Activated T-cell treated with anti-CD3 and anti-CD28 coated beads, Interleukin-2, amount 50 U/mL, for 72 hours (primary cell): ENCODE measurements at regions not wholly inside any gene's neighbourhood (a gene's known extent, or its start where the extent isn't known, plus 50 kb on each side); places are given as distances from the start of the nearest gene placed in this dataset.

Experiments used
- ATAC-seq, 2 donors: fragments of 150-1000 bp; cut with Tn5 transposase; replicated peaks in 1 of 2; 2 replicates each; pipeline ENCODE4 v1.10.0; 2021; ENCODE audit warnings: moderate library complexity in 2 of 2, mild to moderate bottlenecking in 1 of 2
- DNase-seq, 2 donors: peaks; one replicate each; pipeline ENCODE4 v3.0.0; 2021 to 2022; ENCODE audit warnings: mixed read lengths in 1 of 2
- H3K27ac Mint-ChIP-seq: one replicate; pipeline ENCODE4 v1.8.0; 2022; ENCODE audit warnings: mild to moderate bottlenecking, moderate library complexity, mixed read lengths
- H3K27me3 Mint-ChIP-seq: one replicate; pipeline ENCODE4 v1.8.0; 2022; ENCODE audit warnings: low read depth, mixed read lengths
- H3K36me3 Mint-ChIP-seq, 2 donors: one replicate each; pipeline ENCODE4 v1.8.0; 2022; ENCODE audit warnings: mixed read lengths in 2 of 2, mild to moderate bottlenecking in 1 of 2; ENCODE audit not compliant: insufficient read depth in 2 of 2
- H3K4me1 Mint-ChIP-seq: one replicate; pipeline ENCODE4 v1.8.0; 2022; ENCODE audit warnings: low read depth, mixed read lengths
- H3K4me3 Mint-ChIP-seq, 2 donors: one replicate each; pipeline ENCODE4 v1.8.0; 2022; ENCODE audit warnings: mild to moderate bottlenecking in 2 of 2, mixed read lengths in 2 of 2, moderate library complexity in 2 of 2
- H3K9me3 Mint-ChIP-seq, 2 donors: one replicate each; pipeline ENCODE4 v1.8.0; 2022; ENCODE audit warnings: mixed read lengths in 2 of 2

- no peak overlapping the region for H3K27ac Mint-ChIP-seq
- peaks cover 0 to 3% of the 10 kb centered on the region in 2 donors for H3K9me3 Mint-ChIP-seq
- ATAC-seq (no peak), DNase-seq (no peak)
- H3K27me3 Mint-ChIP-seq = no peaks in the 10 kb centered on the region
- peaks cover 0 to 3% of the 10 kb centered on the region in 2 donors for H3K36me3 Mint-ChIP-seq
- no peak overlapping the region for H3K4me3 Mint-ChIP-seq
- no peaks in the 10 kb centered on the region for H3K4me1 Mint-ChIP-seq
These were observed 94.1 kb upstream of the ST8SIA3 start for GRCh38 chr18:57258131-57258777.

- H3K36me3 Mint-ChIP-seq = no peaks in the 10 kb centered on the region
- H3K27ac Mint-ChIP-seq = no peak overlapping the region
- DNase-seq (no peak), ATAC-seq (no peak)
- no peak overlapping the region for H3K4me3 Mint-ChIP-seq
- no peaks in the 10 kb centered on the region for H3K9me3 Mint-ChIP-seq
- H3K27me3 Mint-ChIP-seq = no peaks in the 10 kb centered on the region
- H3K4me1 Mint-ChIP-seq = no peaks in the 10 kb centered on the region
These were observed 84.9 kb upstream of the ST8SIA3 start for GRCh38 chr18:57267368-57267925.

- H3K27me3 Mint-ChIP-seq = no peaks in the 10 kb centered on the region
- H3K4me3 Mint-ChIP-seq = no peak overlapping the region
- H3K36me3 Mint-ChIP-seq = no peaks in the 10 kb centered on the region
- DNase-seq (no peak), ATAC-seq (no peak)
- H3K27ac Mint-ChIP-seq = no peak overlapping the region
- H3K9me3 Mint-ChIP-seq = no peaks in the 10 kb centered on the region
- H3K4me1 Mint-ChIP-seq = no peaks in the 10 kb centered on the region
These were observed 82.6 kb upstream of the ST8SIA3 start for GRCh38 chr18:57269756-57270155.

- H3K4me3 Mint-ChIP-seq = no peak overlapping the region
- ATAC-seq (no peak), DNase-seq (no peak)
- no peaks in the 10 kb centered on the region for H3K9me3 Mint-ChIP-seq
- H3K27ac Mint-ChIP-seq = no peak overlapping the region
- no peaks in the 10 kb centered on the region for H3K36me3 Mint-ChIP-seq
- no peaks in the 10 kb centered on the region for H3K27me3 Mint-ChIP-seq
- H3K4me1 Mint-ChIP-seq = no peaks in the 10 kb centered on the region
These were observed 82.2 kb upstream of the ST8SIA3 start for GRCh38 chr18:57270156-57270555.

- H3K9me3 Mint-ChIP-seq = peaks cover 0 to 1% of the 10 kb centered on the region in 2 donors
- H3K4me1 Mint-ChIP-seq = no peaks in the 10 kb centered on the region
- H3K4me3 Mint-ChIP-seq = no peak overlapping the region
- H3K36me3 Mint-ChIP-seq = no peaks in the 10 kb centered on the region
- no peak for ATAC-seq
- no peak overlapping the region for H3K27ac Mint-ChIP-seq
- DNase-seq = no peak
- peaks cover 11% of the 10 kb centered on the region for H3K27me3 Mint-ChIP-seq
These were observed 79.2 kb upstream of the ST8SIA3 start for GRCh38 chr18:57273194-57273593.

- peaks cover 0 to 1% of the 10 kb centered on the region in 2 donors for H3K9me3 Mint-ChIP-seq
- DNase-seq = no peak
- no peaks in the 10 kb centered on the region for H3K4me1 Mint-ChIP-seq
- H3K27ac Mint-ChIP-seq = no peak overlapping the region
- peaks cover 11% of the 10 kb centered on the region for H3K27me3 Mint-ChIP-seq
- no peak for ATAC-seq
- H3K4me3 Mint-ChIP-seq = no peak overlapping the region
- H3K36me3 Mint-ChIP-seq = no peaks in the 10 kb centered on the region
These were observed 77.2 kb upstream of the ST8SIA3 start for GRCh38 chr18:57275111-57275510.

GRCh38 chr18:57276829-57277228 lies 75.5 kb upstream of the ST8SIA3 start:
- H3K4me3 Mint-ChIP-seq = no peak overlapping the region
- H3K4me1 Mint-ChIP-seq = no peaks in the 10 kb centered on the region
- H3K27me3 Mint-ChIP-seq = peaks cover 11% of the 10 kb centered on the region

GRCh38 chr18:57278933-57279332 lies 73.4 kb upstream of the ST8SIA3 start:
- H3K9me3 Mint-ChIP-seq = peaks cover 0 to 4% of the 10 kb centered on the region in 2 donors
- H3K4me3 Mint-ChIP-seq = no peak overlapping the region
- H3K36me3 Mint-ChIP-seq = no peaks in the 10 kb centered on the region
- DNase-seq (no peak), ATAC-seq (no peak)
- no peaks in the 10 kb centered on the region for H3K4me1 Mint-ChIP-seq
- peaks cover 11% of the 10 kb centered on the region for H3K27me3 Mint-ChIP-seq
- H3K27ac Mint-ChIP-seq = no peak overlapping the region

More at GRCh38 chr18:57276829-57277228, 75.5 kb upstream of the ST8SIA3 start:
- H3K9me3 Mint-ChIP-seq = peaks cover 0 to 1% of the 10 kb centered on the region in 2 donors
- ATAC-seq = no peak
- H3K36me3 Mint-ChIP-seq = no peaks in the 10 kb centered on the region
- H3K27ac Mint-ChIP-seq = no peak overlapping the region
- DNase-seq = no peak

GRCh38 chr18:57281519-57281918 lies 70.8 kb upstream of the ST8SIA3 start:
- Mint-ChIP-seq H3K4me1 (no peaks in the 10 kb centered on the region), H3K9me3 (peaks cover 0 to 2% of the 10 kb centered on the region in 2 donors), H3K36me3 (no peaks in the 10 kb centered on the region), H3K4me3 (no peak overlapping the region), H3K27me3 (no peaks in the 10 kb centered on the region), H3K27ac (no peak overlapping the region)
- DNase-seq (no peak), ATAC-seq (no peak)

GRCh38 chr18:57286949-57287348 lies 65.4 kb upstream of the ST8SIA3 start:
- ATAC-seq = no peak
- no peak for DNase-seq
- no peak overlapping the region for H3K4me3 Mint-ChIP-seq
- peaks cover 6% of the 10 kb centered on the region in 2 donors for H3K9me3 Mint-ChIP-seq
- no peaks in the 10 kb centered on the region for H3K4me1 Mint-ChIP-seq
- H3K27me3 Mint-ChIP-seq = no peaks in the 10 kb centered on the region
- no peak overlapping the region for H3K27ac Mint-ChIP-seq
- H3K36me3 Mint-ChIP-seq = peaks cover 2 to 3% of the 10 kb centered on the region in 2 donors

- no peak for ATAC-seq
These were observed 64.6 kb upstream of the ST8SIA3 start for GRCh38 chr18:57287766-57288165.

GRCh38 chr18:57294547-57294946 lies 57.8 kb upstream of the ST8SIA3 start:
- H3K27me3 Mint-ChIP-seq = peaks cover 6% of the 10 kb centered on the region
- DNase-seq (no peak), ATAC-seq (no peak)
- no peaks in the 10 kb centered on the region for H3K4me1 Mint-ChIP-seq
- H3K9me3 Mint-ChIP-seq = peaks cover 0 to under 1% of the 10 kb centered on the region in 2 donors
- H3K27ac Mint-ChIP-seq = no peak overlapping the region
- H3K36me3 Mint-ChIP-seq = peaks cover 0 to under 1% of the 10 kb centered on the region in 2 donors
- H3K4me3 Mint-ChIP-seq = no peak overlapping the region

More at GRCh38 chr18:57287766-57288165, 64.6 kb upstream of the ST8SIA3 start:
- no peak for DNase-seq
- H3K36me3 Mint-ChIP-seq = peaks cover 2 to 3% of the 10 kb centered on the region in 2 donors
- no peak overlapping the region for H3K4me3 Mint-ChIP-seq
- H3K27ac Mint-ChIP-seq = no peak overlapping the region
- H3K9me3 Mint-ChIP-seq = peaks cover 6% of the 10 kb centered on the region in 2 donors
- no peaks in the 10 kb centered on the region for H3K27me3 Mint-ChIP-seq
- no peaks in the 10 kb centered on the region for H3K4me1 Mint-ChIP-seq

- DNase-seq = no peak
- ATAC-seq = no peak
- Mint-ChIP-seq H3K27ac (no peak overlapping the region), H3K4me3 (no peak overlapping the region), H3K4me1 (no peaks in the 10 kb centered on the region), H3K27me3 (peaks cover 6% of the 10 kb centered on the region), H3K36me3 (no peaks in the 10 kb centered on the region), H3K9me3 (no peaks in the 10 kb centered on the region)
These were observed 56.0 kb upstream of the ST8SIA3 start for GRCh38 chr18:57296336-57296735.

GRCh38 chr18:57297306-57297705 lies 55.1 kb upstream of the ST8SIA3 start:
- no peak for DNase-seq
- H3K9me3 Mint-ChIP-seq = no peaks in the 10 kb centered on the region
- H3K27ac Mint-ChIP-seq = no peak overlapping the region
- no peaks in the 10 kb centered on the region for H3K36me3 Mint-ChIP-seq
- H3K27me3 Mint-ChIP-seq = peaks cover 6% of the 10 kb centered on the region
- H3K4me3 Mint-ChIP-seq = no peak overlapping the region
- no peak for ATAC-seq
- H3K4me1 Mint-ChIP-seq = no peaks in the 10 kb centered on the region
